ENCODE measurements at regions not wholly inside any gene's neighbourhood (a gene's known extent, or its start where the extent isn't known, plus 50 kb on each side); places are given as distances from the start of the nearest gene placed in this dataset.

DNA sequence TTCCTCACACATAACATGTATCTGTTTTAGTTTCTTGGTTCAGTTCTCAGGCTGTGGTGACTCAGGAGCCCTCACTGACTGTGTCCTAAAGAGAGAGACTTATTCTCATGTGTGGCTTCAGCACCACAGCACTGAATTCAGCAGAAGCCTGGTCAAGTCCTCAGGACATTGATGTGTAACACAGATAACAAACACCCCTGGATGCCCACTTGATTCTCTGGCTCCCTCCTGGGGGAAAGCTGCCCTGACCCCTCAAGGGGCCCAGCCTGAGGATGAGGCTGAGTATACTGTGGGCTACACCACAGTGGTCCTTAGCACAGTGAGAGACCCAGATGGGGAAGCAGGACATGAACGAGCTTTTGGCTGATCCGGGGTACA lies 87.2 kb upstream of the VPREB1 start:
- in situ Hi-C loops (cut with HindIII; ENCODE audit: low pct_unique_long_range_greater_than_20kb, low sequenced_read_pairs) = no loop called here
- no peak for DNase-seq (ENCODE audit: low read depth, low spot score)

DNA sequence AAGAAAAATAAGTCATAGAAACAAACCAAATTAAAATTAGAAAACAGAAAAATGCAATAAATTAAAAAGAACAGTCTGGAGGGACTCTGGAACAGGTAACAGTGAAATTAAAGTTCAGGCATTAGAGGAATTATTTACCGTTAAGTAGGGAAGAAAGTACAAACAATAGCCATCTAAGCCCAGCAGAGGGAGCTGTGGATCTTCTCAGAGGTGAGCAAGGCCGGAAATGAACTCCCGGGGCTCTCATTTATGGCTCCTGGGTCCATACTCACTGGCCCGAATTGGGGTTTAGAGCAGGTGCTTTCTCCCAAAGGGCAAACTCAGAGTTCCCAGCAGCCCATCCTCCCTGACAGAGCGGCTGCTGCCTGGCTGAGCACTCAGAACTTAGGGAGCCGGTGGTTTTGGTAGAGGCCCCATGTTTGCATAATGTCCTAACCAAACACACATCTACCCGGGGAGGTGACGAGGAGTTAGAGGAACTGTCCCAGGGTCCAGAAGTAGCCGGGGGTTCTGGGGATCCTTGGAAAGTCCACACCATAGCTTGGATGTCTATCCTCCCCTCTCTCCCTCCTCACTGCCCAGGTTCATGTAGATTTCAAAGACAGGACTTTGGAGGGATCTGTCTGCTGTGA lies 87.8 kb upstream of the VPREB1 start:
- in situ Hi-C loops (cut with HindIII; ENCODE audit: low pct_unique_long_range_greater_than_20kb, low sequenced_read_pairs) = no loop called here
- peak; percentile 85 for DNase-seq (ENCODE audit: low read depth, low spot score)

DNA sequence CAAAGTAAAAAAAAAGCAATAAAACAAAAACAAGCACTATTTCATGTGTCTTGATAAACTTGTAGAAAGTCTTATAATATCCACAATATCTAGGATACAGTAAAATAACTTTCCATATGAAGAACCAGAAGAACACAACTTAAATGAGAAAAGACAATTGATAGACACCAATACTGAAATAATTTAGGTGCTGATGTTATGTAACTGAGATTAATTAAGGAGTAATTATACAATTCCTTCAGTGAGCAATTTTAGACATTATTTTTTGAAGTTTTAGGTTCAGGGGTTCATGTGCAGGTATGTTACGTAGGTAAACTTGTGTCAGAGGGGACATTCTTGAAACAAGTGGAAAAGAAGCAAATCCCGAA lies 88.3 kb upstream of the VPREB1 start:
- no peak for DNase-seq (ENCODE audit: low read depth, low spot score)
- in situ Hi-C loops (cut with HindIII; ENCODE audit: low pct_unique_long_range_greater_than_20kb, low sequenced_read_pairs) = no loop called here

DNA sequence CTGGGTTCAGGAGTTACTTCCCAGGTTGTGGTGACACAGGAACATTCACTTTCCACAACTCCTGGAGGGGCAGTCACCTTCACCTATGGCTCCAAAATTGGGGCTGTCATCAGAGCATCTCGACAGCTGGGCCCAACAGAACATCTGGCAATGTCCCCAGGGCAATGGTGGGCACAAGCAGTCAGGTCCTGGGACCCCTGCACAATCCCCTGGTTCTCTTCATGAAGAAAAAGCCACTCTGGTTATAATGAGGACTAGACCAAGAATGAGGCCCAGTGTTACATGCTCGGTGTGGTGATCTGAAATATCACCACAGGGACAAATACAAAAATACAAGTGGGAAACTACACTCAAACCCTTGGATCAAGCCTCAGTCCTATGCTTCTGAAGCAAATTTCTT lies 89.0 kb upstream of the VPREB1 start:
- in situ Hi-C loops (cut with HindIII; ENCODE audit: low pct_unique_long_range_greater_than_20kb, low sequenced_read_pairs) = no loop called here
- no peak for DNase-seq (ENCODE audit: low read depth, low spot score)

DNA sequence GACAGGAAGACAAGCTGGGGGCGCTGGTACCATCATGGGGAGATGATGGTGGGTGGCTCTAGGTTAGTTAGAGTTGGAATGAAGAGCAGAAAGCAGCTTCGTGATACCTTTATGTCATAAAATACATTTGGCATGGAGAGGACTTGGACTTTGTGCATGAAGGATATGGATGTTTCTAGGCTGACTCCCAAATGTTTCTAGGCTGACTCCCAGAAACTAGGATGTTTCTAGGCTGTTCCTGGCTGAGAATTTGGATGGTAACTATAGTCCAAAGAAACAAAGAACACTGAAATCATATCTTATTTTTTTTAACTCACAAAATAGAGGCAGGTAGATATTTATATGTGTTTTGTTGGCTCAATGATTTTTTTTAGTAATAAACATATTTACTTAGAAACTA lies 89.4 kb upstream of the VPREB1 start:
- in situ Hi-C loops (cut with HindIII; ENCODE audit: low pct_unique_long_range_greater_than_20kb, low sequenced_read_pairs) = no loop called here
- no peak for DNase-seq (ENCODE audit: low read depth, low spot score)

DNA sequence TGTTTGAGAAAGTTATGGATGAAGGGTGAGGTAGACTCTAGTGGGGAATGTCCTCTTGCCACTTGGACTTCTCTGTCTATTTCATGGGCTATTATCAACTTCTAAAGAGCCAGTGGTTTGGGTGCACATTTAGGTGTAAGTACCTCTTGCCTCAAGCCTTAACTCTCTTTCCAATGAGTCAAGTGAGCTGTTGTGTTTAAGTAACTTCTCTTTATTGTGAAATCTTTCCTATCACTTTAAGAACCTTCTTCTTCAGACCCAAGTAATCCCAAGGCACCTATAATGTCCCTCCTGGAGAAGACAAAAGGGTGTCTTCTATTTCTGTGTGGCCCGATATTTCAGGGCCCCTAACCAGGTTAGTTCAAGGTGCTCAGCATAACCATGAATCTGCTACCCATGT lies 90.5 kb upstream of the VPREB1 start:
- no peak for DNase-seq (ENCODE audit: low read depth, low spot score)
- in situ Hi-C loops (cut with HindIII; ENCODE audit: low pct_unique_long_range_greater_than_20kb, low sequenced_read_pairs) = no loop called here

DNA sequence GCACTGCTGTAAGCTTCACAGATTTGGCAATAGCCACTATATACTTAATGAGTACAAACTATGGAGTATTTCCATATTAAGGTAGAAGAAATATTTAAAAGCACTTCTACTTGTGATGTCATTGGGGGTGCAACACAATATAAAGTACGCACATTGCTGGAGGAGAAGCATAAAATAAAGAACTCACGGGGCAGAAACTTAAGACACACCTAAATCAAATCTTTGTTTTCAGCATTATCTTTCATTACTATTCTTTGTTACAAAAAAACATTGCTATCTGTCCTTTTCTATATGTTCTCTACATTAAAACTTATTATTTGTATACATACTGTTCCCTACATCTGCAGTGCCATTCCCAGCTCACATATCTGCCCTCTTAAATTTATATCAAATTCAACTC lies 93.3 kb upstream of the VPREB1 start:
- DNase-seq (ENCODE audit: low read depth, low spot score) = no peak
- in situ Hi-C loops (cut with HindIII; ENCODE audit: low pct_unique_long_range_greater_than_20kb, low sequenced_read_pairs) = no loop called here

DNA sequence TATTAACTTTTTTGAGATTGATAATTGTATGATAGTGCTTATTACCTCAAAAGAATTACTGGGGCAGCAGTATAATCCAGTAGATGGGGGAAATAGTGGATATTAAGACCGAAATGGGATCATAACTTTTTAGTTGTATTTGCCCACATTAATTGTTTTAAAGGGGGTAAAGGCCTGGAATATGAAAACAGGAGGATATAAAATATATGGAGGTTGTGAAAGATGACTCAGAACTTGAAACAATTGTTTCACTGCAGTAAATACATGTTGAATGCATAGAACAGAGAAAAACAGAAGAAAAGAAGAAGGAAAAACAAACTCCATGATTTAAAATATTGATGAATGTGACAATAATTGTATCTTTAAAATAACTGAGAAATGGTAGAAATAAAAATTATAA lies 94.1 kb upstream of the VPREB1 start:
- in situ Hi-C loops (cut with HindIII; ENCODE audit: low pct_unique_long_range_greater_than_20kb, low sequenced_read_pairs) = no loop called here
- DNase-seq (ENCODE audit: low read depth, low spot score) = no peak

DNA sequence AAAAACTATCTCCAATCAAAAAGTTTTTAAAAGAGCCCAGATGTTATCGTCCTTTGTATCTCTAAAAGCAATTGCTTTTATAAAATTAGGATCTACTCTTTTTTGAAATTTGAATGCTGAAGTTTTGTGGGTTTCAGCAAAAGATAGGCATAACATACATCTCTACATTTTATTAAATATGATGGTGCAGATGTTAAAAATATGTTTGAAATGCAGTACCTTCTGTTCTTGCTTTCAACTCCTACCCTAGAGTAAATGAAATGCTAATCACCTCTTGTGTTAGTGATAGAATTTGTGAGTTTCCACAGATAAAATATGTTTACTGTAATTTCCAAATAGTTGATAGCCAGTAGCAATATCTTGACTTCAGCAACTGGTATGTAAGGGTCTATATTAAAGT lies 95.7 kb upstream of the VPREB1 start:
- in situ Hi-C loops (cut with HindIII; ENCODE audit: low pct_unique_long_range_greater_than_20kb, low sequenced_read_pairs) = no loop called here
- no peak for DNase-seq (ENCODE audit: low read depth, low spot score)

DNA sequence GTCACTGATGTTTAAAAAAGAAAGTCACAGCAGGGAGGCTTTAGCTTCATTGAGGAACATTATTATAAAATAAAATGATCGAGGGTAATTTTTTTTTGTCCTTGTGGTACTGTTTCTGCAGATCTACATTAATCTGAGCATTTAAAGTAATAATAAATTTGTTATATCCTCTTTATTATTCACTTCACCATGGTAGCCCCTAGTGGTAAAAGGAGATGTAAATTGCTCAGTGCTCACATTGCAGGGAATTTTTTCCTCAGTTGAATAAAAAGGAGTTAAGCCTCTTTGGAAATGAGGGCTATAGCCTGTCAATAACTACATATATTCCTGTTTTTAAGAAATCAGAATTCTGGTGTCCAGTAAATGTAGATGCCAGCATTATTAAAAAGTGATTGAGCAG lies 99.7 kb upstream of the VPREB1 start:
- in situ Hi-C loops (cut with HindIII; ENCODE audit: low pct_unique_long_range_greater_than_20kb, low sequenced_read_pairs) = no loop called here

DNA sequence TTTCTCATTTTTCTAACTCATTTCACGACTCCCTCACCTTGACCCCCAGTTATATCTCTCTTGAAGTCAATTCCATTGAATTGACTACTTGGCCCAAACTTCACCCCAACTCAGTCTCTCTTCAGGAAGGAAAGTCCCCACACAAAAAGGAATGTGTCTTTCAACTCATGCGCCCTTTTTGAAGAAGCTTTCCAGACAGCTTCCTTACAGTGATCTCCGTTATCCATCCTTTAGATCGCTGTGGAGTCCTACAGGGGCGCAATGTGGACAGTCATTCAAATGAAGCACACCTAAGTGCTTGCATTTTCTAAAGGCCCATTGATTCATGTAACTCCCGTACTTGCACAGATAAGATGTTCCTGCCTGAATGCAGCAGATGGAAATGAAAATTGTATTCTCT lies 101.1 kb upstream of the VPREB1 start:
- DNase-seq (ENCODE audit: low read depth, low spot score) = no peak
- in situ Hi-C loops (cut with HindIII; ENCODE audit: low pct_unique_long_range_greater_than_20kb, low sequenced_read_pairs) = no loop called here

More for the DNA sequence above, 99.7 kb upstream of the VPREB1 start:
- no peak for DNase-seq (ENCODE audit: low read depth, low spot score)

DNA sequence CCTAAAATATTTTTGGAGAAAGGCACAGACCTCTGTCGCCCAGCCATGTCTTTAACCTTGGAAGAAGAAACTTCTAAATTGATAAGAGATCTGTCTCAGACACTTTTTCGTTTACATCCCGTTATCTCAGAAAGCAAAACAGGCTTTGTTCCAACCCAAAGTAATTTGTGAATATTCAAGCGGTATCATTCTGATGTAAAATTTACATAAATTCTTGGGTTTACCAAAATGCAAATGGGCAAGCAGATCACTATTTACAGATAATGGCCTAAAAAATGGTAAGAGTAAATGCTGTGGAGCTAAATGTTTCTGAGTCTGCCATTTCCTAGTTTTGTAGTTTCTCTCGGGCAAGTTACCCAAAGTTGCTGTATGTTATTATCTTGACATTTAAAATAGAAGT lies 101.9 kb upstream of the VPREB1 start:
- in situ Hi-C loops (cut with HindIII; ENCODE audit: low pct_unique_long_range_greater_than_20kb, low sequenced_read_pairs) = no loop called here
- DNase-seq (ENCODE audit: low read depth, low spot score) = no peak

DNA sequence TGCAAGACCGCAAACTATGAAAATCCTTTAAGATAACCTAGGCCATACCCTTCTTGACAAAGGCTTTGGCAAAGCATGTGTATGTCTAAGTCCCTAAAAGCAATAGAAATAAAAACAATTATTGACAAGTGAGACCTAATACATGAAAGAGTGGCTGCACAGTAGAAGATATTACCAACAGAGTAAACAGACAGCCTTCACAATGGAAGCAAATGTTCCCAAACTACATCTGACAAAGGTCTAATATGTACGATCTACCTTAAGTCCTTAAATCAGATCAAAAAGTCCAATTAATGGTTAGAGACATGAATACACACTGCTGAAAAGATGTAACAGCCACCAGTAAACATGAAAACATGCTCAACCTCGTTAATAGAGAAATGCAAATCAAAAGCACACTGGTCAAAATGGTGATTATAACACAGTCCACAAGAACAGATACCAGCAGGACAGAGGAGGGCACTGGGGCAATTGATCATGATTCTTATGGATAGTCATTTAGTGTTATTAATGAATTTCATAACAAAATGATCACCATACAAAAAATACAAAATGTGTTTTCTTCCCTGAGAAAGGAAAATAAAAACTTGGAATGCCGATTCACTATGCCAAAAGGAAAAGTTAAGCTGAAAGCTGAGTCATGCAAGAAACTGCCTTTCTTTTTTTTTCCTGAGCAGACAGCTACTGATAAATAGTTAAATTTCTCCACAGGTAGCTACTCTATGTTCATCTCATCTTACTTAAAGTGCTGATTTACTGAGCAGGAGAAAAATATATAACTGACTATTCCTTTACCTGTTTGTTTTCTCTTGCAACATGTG lies 102.6 kb upstream of the VPREB1 start:
- DNase-seq (ENCODE audit: low read depth, low spot score) = no peak
- in situ Hi-C loops (cut with HindIII; ENCODE audit: low pct_unique_long_range_greater_than_20kb, low sequenced_read_pairs) = no loop called here

DNA sequence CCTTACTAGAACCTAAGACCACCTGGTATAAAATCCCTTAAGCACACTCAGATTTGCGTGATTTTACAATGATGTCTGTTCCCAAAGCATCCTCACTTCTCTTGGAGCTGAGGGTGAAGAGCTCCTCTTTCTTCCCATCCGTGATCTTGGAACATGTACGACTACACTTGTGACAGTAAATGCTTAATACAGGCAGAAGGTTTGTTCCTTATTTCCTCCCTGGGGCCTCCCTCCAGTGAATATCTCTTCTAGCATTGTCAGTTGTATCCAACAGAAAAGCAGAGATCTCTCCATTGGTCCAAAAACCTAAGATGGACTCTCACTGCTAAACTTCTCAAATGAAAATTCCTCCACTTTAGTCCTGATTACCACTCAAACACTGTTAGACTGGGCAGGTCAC lies 103.6 kb upstream of the VPREB1 start:
- in situ Hi-C loops (cut with HindIII; ENCODE audit: low pct_unique_long_range_greater_than_20kb, low sequenced_read_pairs) = no loop called here
- DNase-seq (ENCODE audit: low read depth, low spot score) = no peak

DNA sequence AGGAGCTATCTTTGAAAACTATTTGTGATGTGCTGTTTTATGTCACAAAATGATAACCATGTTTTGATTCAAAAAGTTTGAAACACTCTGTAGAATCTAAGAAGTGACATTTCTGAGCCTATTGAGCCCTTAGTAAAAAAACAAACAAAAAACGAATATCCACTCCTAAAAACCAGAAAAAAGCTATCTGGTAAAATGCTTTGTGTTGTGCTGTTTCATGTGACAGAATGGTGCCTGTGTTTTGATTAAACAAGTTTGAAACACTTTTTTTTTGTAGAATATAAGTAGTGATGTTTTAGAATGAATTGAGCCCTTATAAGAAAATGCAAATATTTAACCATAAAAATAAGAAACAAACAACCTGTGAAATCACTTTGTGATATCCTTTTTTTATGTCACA lies 105.2 kb upstream of the VPREB1 start:
- in situ Hi-C loops (cut with HindIII; ENCODE audit: low pct_unique_long_range_greater_than_20kb, low sequenced_read_pairs) = no loop called here
- DNase-seq (ENCODE audit: low read depth, low spot score) = no peak

DNA sequence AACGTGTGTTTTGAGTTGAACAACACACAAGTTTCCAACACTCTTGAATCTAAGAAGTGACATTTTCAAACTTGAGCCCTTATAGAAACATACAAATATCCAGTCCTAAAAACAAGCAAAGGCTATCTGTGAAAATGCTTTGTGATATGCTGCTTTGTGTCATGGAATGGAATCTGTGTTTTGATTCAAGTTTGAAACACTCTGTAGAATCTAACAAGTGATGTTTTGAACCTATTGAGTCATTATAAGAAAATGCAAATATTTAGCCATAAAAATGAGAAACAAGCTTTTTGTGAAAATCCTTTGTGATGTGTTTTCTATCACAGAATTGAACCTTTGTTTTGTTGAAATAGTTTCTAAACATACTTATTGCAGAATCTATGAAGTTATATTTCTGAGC lies 105.7 kb upstream of the VPREB1 start:
- DNase-seq (ENCODE audit: low read depth, low spot score) = no peak
- in situ Hi-C loops (cut with HindIII; ENCODE audit: low pct_unique_long_range_greater_than_20kb, low sequenced_read_pairs) = no loop called here

DNA sequence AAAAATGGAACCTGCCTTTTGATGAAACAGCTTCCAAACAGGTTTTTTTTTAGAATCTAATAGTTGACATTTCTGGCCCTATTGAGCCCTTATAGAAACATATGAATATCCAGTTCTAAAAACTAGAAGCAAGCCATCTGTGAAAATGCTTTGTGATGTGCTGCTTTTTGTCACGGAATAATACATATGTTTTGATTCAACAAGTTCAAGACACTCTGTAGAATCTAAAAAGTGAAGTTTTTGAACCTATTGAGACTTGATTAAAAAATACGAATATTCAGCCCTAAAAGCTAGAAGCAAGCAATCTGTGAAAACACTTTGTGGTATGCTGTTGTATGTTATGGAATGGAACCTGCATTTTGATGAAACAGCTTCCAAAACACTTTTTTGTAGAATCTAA lies 106.7 kb upstream of the VPREB1 start:
- in situ Hi-C loops (cut with HindIII; ENCODE audit: low pct_unique_long_range_greater_than_20kb, low sequenced_read_pairs) = no loop called here

DNA sequence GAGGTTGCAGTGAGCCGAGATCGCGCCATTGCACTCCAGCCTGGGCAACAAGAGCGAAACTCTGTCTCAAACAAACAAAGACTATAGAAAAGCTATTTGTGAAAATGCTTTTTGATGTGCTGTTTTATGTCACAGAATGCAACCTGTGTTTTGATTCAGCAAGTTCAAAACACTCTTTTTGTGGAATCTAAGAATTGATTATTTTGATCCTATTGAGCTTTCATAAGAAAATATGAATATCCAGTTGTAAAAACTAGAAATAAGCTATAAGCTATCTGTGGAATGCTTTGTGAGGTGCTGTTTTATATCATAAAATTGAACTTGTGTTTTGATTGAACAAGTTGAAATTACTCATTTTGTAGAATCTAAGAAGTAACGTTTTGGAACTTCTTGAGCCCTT lies 110.7 kb upstream of the VPREB1 start:
- in situ Hi-C loops (cut with HindIII; ENCODE audit: low pct_unique_long_range_greater_than_20kb, low sequenced_read_pairs) = no loop called here

More for the DNA sequence above, 106.7 kb upstream of the VPREB1 start:
- DNase-seq (ENCODE audit: low read depth, low spot score) = no peak

DNA sequence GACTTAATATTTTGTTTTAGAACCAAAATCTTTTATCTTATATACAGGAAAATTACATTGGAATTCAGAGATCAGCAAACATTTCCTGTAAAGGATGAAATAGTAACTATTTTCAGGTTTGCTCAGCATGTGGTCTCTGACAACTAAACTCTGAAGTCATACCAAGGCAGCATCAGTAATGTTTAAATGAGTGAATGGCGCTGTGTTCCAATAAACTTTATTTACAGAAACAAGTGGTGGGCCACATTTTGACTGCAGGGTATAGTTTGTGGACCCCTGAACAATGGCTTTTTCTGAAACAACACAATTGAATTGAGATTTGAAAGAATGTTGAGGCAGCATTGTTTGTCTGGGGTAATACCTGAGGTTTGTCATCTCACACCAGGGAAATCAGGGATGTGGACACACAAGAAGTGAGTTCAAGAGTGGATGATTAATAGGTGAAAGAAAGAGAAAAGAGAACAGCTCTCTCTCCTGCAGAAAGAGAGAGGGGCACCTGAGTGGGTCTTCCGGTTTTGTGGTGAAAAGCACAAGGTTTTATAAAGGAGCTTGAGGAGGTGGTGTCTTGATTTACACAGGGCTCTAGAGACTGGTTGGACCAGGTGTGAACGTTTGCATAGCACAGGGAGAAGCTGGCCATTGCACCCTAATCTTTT lies 113.5 kb upstream of the VPREB1 start:
- no peak for DNase-seq (ENCODE audit: low read depth, low spot score)
- in situ Hi-C loops (cut with HindIII; ENCODE audit: low pct_unique_long_range_greater_than_20kb, low sequenced_read_pairs) = no loop called here

More for the DNA sequence above, 110.7 kb upstream of the VPREB1 start:
- no peak for DNase-seq (ENCODE audit: low read depth, low spot score)
